CD14-positive monocyte (primary cell): ENCODE measurements at regions not wholly inside any gene's neighbourhood (a gene's known extent, or its start where the extent isn't known, plus 50 kb on each side); places are given as distances from the start of the nearest gene placed in this dataset.

ENCODE experiments used
- DNase-seq, 3 donors: peaks; one replicate each; pipeline ENCODE4 v3.0.0-alpha.2; 2011 to 2022
- H2AFZ ChIP-seq: 2 replicates; pipeline ENCODE4 v1.6.0; 2012; ENCODE audit warnings: mild to moderate bottlenecking, low read depth, low read length, inconsistent platforms; ENCODE audit not compliant: insufficient read depth, poor library complexity, severe bottlenecking
- H3K27ac ChIP-seq, 2 donors: 1 replicate in 1 of 2; 2 replicates in 1 of 2; pipeline ENCODE4 v1.5.1; 2012 to 2013; ENCODE audit warnings: low read length in 2 of 2, control low read depth in 1 of 2, inconsistent platforms in 1 of 2, low read depth in 1 of 2, mild to moderate bottlenecking in 1 of 2
- H3K27me3 ChIP-seq, 2 donors: one replicate each; pipeline versions ENCODE4 v1.6.0 to v1.6.1; 2011 to 2013; ENCODE audit warnings: low read length in 2 of 2; ENCODE audit not compliant: control insufficient read depth in 2 of 2, insufficient read depth in 2 of 2
- H3K36me3 ChIP-seq, 2 donors: replicated peaks in 1 of 2; 1 replicate in 1 of 2; 2 replicates in 1 of 2; pipeline versions ENCODE4 v1.5.1 to v1.6.1; 2012 to 2013; ENCODE audit warnings: low read length in 2 of 2, control low read depth in 1 of 2, inconsistent platforms in 1 of 2, mild to moderate bottlenecking in 1 of 2; ENCODE audit not compliant: insufficient read depth in 2 of 2, control insufficient read depth in 1 of 2
- H3K4me1 ChIP-seq, 2 donors: 1 replicate in 1 of 2; 2 replicates in 1 of 2; pipeline versions ENCODE4 v1.5.1 to v1.6.1; 2012 to 2013; ENCODE audit warnings: low read length in 2 of 2, control low read depth in 1 of 2, inconsistent platforms in 1 of 2, mild to moderate bottlenecking in 1 of 2, moderate library complexity in 1 of 2; ENCODE audit not compliant: insufficient read depth in 2 of 2, control insufficient read depth in 1 of 2
- H3K4me2 ChIP-seq: replicated peaks from 2 replicates; pipeline ENCODE3; 2012; ENCODE audit warnings: low read length, moderate library complexity, mild to moderate bottlenecking; ENCODE audit not compliant: poor library complexity, severe bottlenecking; ENCODE audit errors: extremely low read depth
- H3K4me3 ChIP-seq, 3 experiments: fragments of 200-600 bp in 1 of 3; sonication (generic) in 1 of 3; replicated peaks in 1 of 3; 1 replicate in 2 of 3; 2 replicates in 1 of 3; pipeline ENCODE4 v1.5.1; 2011 to 2013; ENCODE audit warnings: low read length in 3 of 3, mild to moderate bottlenecking in 3 of 3, control low read depth in 2 of 3, low read depth in 2 of 3, inconsistent platforms in 1 of 3, moderate library complexity in 1 of 3
- H3K79me2 ChIP-seq: 2 replicates; pipeline ENCODE4 v1.6.0; 2012; ENCODE audit warnings: mild to moderate bottlenecking, control low read depth, inconsistent platforms, low read length, moderate library complexity; ENCODE audit not compliant: insufficient read depth
- H3K9ac ChIP-seq: 2 replicates; pipeline ENCODE4 v1.6.0; 2017; ENCODE audit warnings: low read length, mild to moderate bottlenecking; ENCODE audit not compliant: insufficient read depth, poor library complexity, severe bottlenecking
- H3K9me3 ChIP-seq, 2 donors: replicated peaks in 1 of 2; 1 replicate in 1 of 2; 2 replicates in 1 of 2; pipeline versions ENCODE4 v1.5.1 to v1.6.1; 2012 to 2013; ENCODE audit warnings: low read length in 2 of 2, control low read depth in 1 of 2; ENCODE audit not compliant: control insufficient read depth in 1 of 2, insufficient read depth in 1 of 2
- H4K20me1 ChIP-seq: 2 replicates; pipeline ENCODE4 v1.6.0; 2012; ENCODE audit warnings: mild to moderate bottlenecking, low read length, control low read depth, moderate library complexity; ENCODE audit not compliant: insufficient read depth
- H3K27ac Mint-ChIP-seq, 7 donors: one replicate each; pipeline ENCODE4 v1.8.0; 2020; ENCODE audit warnings: mild to moderate bottlenecking in 7 of 7, mixed read lengths in 7 of 7, moderate library complexity in 6 of 7, inconsistent platforms in 2 of 7
- H3K27me3 Mint-ChIP-seq, 3 donors: one replicate each; pipeline ENCODE4 v1.8.0; 2021 to 2022; ENCODE audit warnings: low read depth in 3 of 3, mild to moderate bottlenecking in 3 of 3, mixed read lengths in 3 of 3, moderate library complexity in 3 of 3, inconsistent platforms in 1 of 3
- H3K36me3 Mint-ChIP-seq, 2 donors: one replicate each; pipeline ENCODE4 v1.8.0; 2020; ENCODE audit warnings: mixed read lengths in 2 of 2, inconsistent platforms in 1 of 2, mild to moderate bottlenecking in 1 of 2
- H3K4me1 Mint-ChIP-seq: one replicate; pipeline ENCODE4 v1.8.0; 2020; ENCODE audit warnings: mild to moderate bottlenecking, mixed read lengths
- H3K4me3 Mint-ChIP-seq, 2 donors: one replicate each; pipeline ENCODE4 v1.8.0; 2020; ENCODE audit warnings: mild to moderate bottlenecking in 2 of 2, mixed read lengths in 2 of 2, moderate library complexity in 1 of 2
- H3K9me3 Mint-ChIP-seq, 7 donors: one replicate each; pipeline ENCODE4 v1.8.0; 2020 to 2022; ENCODE audit warnings: mixed read lengths in 7 of 7, mild to moderate bottlenecking in 6 of 7, moderate library complexity in 6 of 7, inconsistent platforms in 2 of 7
- WGBS: methylation state at CpG from one replicate; pipeline ENCODE4 v1.1.5; 2013; ENCODE audit warnings: missing lambda C conversion rate; ENCODE audit not compliant: insufficient coverage; 5-methylcytosine and 5-hydroxymethylcytosine counted together
- intact Hi-C, 2 donors: fragments of 100-400 bp; cut with micrococcal nuclease; formaldehyde crosslinking; loops; one replicate each; pipeline versions ENCODE4 v1.15.0 to v1.15.1; 2023
- TF ChIP-seq, protein P1 (sequence below): fragments of 200-600 bp; IDR thresholded peaks from one replicate; pipeline ENCODE4 v1.8.0; 2022; ENCODE audit warnings: antibody characterized with exemption, mild to moderate bottlenecking

DNA sequence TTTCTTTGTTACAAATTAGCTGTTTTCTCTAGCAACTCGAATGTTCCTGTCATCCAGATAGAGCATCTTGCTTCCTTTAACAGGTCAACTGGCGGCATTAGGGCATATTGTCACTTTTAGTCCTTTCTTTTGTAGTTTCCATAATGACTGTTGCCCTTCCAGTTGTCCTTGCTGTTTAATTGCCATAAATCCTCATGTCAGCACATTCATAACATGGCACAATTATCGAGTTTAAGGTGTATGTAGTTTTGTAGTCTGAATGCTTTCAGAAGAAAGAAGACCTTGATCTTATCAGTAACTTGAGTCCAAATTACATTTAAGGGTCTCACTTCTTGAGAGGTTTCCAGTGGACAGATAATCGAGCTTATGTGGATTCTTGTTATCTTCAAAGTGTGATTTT, 161.7 kb upstream of the CDH12 start:
- Histone ChIP-seq H3K79me2 (no peaks in the 10 kb centered on the region), H3K9me3 (no peaks in the 10 kb centered on the region), H3K9ac (no peak overlapping the region), H3K4me1 (no peaks in the 10 kb centered on the region), H3K4me2 (no peak overlapping the region), H3K36me3 (no peaks in the 10 kb centered on the region), H2AFZ (no peak overlapping the region), H3K27me3 (no peaks in the 10 kb centered on the region), H3K4me3 (no peak overlapping the region), H4K20me1 (no peaks in the 10 kb centered on the region), H3K27ac (no peak overlapping the region)
- intact Hi-C loops: no loop called here
- Mint-ChIP-seq H3K9me3 (peaks cover 0 to 2% (median 0%) of the 10 kb centered on the region in 7 donors), H3K27me3 (no peaks in the 10 kb centered on the region), H3K4me1 (peaks cover 3% of the 10 kb centered on the region), H3K27ac (no peak overlapping the region), H3K36me3 (no peaks in the 10 kb centered on the region), H3K4me3 (no peak overlapping the region)
- DNase-seq: no peak
- TF ChIP-seq, protein P1, sequence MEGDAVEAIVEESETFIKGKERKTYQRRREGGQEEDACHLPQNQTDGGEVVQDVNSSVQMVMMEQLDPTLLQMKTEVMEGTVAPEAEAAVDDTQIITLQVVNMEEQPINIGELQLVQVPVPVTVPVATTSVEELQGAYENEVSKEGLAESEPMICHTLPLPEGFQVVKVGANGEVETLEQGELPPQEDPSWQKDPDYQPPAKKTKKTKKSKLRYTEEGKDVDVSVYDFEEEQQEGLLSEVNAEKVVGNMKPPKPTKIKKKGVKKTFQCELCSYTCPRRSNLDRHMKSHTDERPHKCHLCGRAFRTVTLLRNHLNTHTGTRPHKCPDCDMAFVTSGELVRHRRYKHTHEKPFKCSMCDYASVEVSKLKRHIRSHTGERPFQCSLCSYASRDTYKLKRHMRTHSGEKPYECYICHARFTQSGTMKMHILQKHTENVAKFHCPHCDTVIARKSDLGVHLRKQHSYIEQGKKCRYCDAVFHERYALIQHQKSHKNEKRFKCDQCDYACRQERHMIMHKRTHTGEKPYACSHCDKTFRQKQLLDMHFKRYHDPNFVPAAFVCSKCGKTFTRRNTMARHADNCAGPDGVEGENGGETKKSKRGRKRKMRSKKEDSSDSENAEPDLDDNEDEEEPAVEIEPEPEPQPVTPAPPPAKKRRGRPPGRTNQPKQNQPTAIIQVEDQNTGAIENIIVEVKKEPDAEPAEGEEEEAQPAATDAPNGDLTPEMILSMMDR: no peak
- WGBS: 82% methylated on average over 2 of the region's 4 CpGs

DNA sequence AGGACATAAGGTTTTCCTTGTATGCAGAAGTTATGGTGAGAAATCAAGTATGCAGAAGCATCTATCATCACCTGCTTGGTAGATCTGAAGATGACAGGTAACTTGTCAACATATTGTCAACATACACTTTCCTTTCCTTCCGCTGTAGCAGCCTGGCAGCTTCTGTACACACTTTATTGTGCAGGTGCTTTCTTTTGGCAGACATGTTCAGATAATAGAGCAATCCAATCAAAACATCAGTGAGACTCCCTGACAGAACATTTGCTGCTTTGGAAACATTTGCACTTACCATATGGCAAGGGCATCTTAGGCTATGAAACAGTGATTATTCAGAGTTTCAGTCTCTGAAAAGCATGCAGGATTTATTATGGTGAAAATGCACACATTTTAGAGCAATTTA, 161.1 kb upstream of the CDH12 start:
- no peak overlapping the region for H3K4me3 ChIP-seq
- Mint-ChIP-seq H3K4me1 (peaks cover 3% of the 10 kb centered on the region), H3K4me3 (no peak overlapping the region), H3K27ac (no peak overlapping the region), H3K27me3 (no peaks in the 10 kb centered on the region), H3K36me3 (no peaks in the 10 kb centered on the region), H3K9me3 (peaks cover 0 to 2% (median 0%) of the 10 kb centered on the region in 7 donors)
- no peaks in the 10 kb centered on the region for H3K79me2 ChIP-seq
- H3K4me2 ChIP-seq: no peak overlapping the region
- H3K4me1 ChIP-seq: no peaks in the 10 kb centered on the region
- H4K20me1 ChIP-seq: no peaks in the 10 kb centered on the region
- 92% methylated on average over 1 of the region's 1 CpG for WGBS
- H3K9me3 ChIP-seq: no peaks in the 10 kb centered on the region
- intact Hi-C loops: no loop called here
- TF ChIP-seq, protein P1: no peak
- H3K27ac ChIP-seq: no peak overlapping the region
- no peak overlapping the region for H2AFZ ChIP-seq
- no peaks in the 10 kb centered on the region for H3K27me3 ChIP-seq
- DNase-seq: no peak
- no peak overlapping the region for H3K9ac ChIP-seq
- no peaks in the 10 kb centered on the region for H3K36me3 ChIP-seq
